ENCODE measurements at regions not wholly inside any gene's neighbourhood (a gene's known extent, or its start where the extent isn't known, plus 50 kb on each side); places are given as distances from the start of the nearest gene placed in this dataset.
"Not testable (repeated sequence)": the region's sequence is repeated elsewhere in the genome, so short reads cannot be mapped to it uniquely, and the experiment has no call there.

GRCh38 chr5:39579750-39580149 is 155.0 kb upstream of the DAB2 start:
- no peak for DNase-seq

GRCh38 chr5:39578887-39579497 is 154.2 kb upstream of the DAB2 start:
- DNase-seq: peak; percentile 1

- DNase-seq: no peak
Observed at GRCh38 chr5:39577529-39577928, 152.7 kb upstream of the DAB2 start.

- DNase-seq: peak; percentile 34
Observed at GRCh38 chr5:39570403-39571027, 145.7 kb upstream of the DAB2 start.

- no peak for DNase-seq
Observed at GRCh38 chr5:39569857-39570256, 145.1 kb upstream of the DAB2 start.

GRCh38 chr5:39566891-39567290 is 142.1 kb upstream of the DAB2 start:
- DNase-seq: no peak

- DNase-seq: no peak
Observed at GRCh38 chr5:39566029-39566428, 141.2 kb upstream of the DAB2 start.

GRCh38 chr5:39561421-39561820 is 136.6 kb upstream of the DAB2 start:
- DNase-seq: no peak

- no peak for DNase-seq
Observed at GRCh38 chr5:39560726-39561125, 135.9 kb upstream of the DAB2 start.

GRCh38 chr5:39559923-39560322 is 135.1 kb upstream of the DAB2 start:
- DNase-seq: no peak

GRCh38 chr5:39558541-39558940 is 133.8 kb upstream of the DAB2 start:
- DNase-seq: no peak

GRCh38 chr5:39555788-39556187 is 131.0 kb upstream of the DAB2 start:
- no peak for DNase-seq

- peak; percentile 33 for DNase-seq
Observed at GRCh38 chr5:39547553-39548154, 122.9 kb upstream of the DAB2 start.

- no peak for DNase-seq
Observed at GRCh38 chr5:39544941-39545340, 120.2 kb upstream of the DAB2 start.

- DNase-seq: no peak
Observed at GRCh38 chr5:39543335-39543734, 118.6 kb upstream of the DAB2 start.

- DNase-seq: no peak
Observed at GRCh38 chr5:39542511-39543285, 117.9 kb upstream of the DAB2 start.

- no peak for DNase-seq
Observed at GRCh38 chr5:39541920-39542319, 117.1 kb upstream of the DAB2 start.

- DNase-seq: no peak
Observed at GRCh38 chr5:39539470-39539869, 114.7 kb upstream of the DAB2 start.

- no peak for DNase-seq
Observed at GRCh38 chr5:39534690-39535089, 109.9 kb upstream of the DAB2 start.

- no peak for DNase-seq
Observed at GRCh38 chr5:39533749-39534148, 109.0 kb upstream of the DAB2 start.

- no peak for DNase-seq
Observed at GRCh38 chr5:39532511-39532910, 107.7 kb upstream of the DAB2 start.

- DNase-seq: no peak
Observed at GRCh38 chr5:39531306-39531705, 106.5 kb upstream of the DAB2 start.

GRCh38 chr5:39526914-39527477 is 102.2 kb upstream of the DAB2 start:
- DNase-seq: no peak

- DNase-seq: not testable (repeated sequence)
Observed at GRCh38 chr5:39525781-39526180, 101.0 kb upstream of the DAB2 start.
